ENCODE measurements at regions not wholly inside any gene's neighbourhood (a gene's known extent, or its start where the extent isn't known, plus 50 kb on each side); places are given as distances from the start of the nearest gene placed in this dataset.

- TF ChIP-seq CTCF (IDR thresholded peaks at IDR 0.05; ENCODE audit: insufficient read depth, low read length, poor library complexity, severe bottlenecking) (no peak), EZH2phosphoT487 (conservative IDR thresholded peaks at IDR 0.05; ENCODE audit: low read length) (no peak)
These were observed 74.5 kb upstream of the AHI1 start for GRCh38 chr6:135572051-135572450.

Data from SU-DHL-6 (cell line).